ENCODE measurements at regions not wholly inside any gene's neighbourhood (a gene's known extent, or its start where the extent isn't known, plus 50 kb on each side); places are given as distances from the start of the nearest gene placed in this dataset.

GRCh38 chr14:97380539-97380941 lies 583.4 kb downstream of the VRK1 start:
- POLR2A ChIA-PET: no interaction called here
- Histone ChIP-seq H3K79me2 (ENCODE audit: insufficient read depth, low read length) (no peaks in the 10 kb centered on the region), H3K9ac (ENCODE audit: insufficient read depth, low read depth, low read length) (no peak overlapping the region), H3K36me3 (replicated peaks in 1 of 2; ENCODE audit: control insufficient read depth in 1 of 2, insufficient read depth in 2 of 2, low read length in 2 of 2) (no peaks in the 10 kb centered on the region), H3K4me3 (replicated peaks in 1 of 3; ENCODE audit: insufficient read depth in 1 of 3, low read depth in 2 of 3, low read length in 3 of 3) (no peak overlapping the region), H3K27me3 (ENCODE audit: control insufficient read depth in 1 of 2, insufficient read depth in 2 of 2, low read length in 2 of 2) (no peaks in the 10 kb centered on the region), H3K4me2 (ENCODE audit: low read depth, low read length) (no peak overlapping the region), H2AFZ (ENCODE audit: low read length) (no peak overlapping the region), H3K4me1 (ENCODE audit: insufficient read depth, low read length) (no peaks in the 10 kb centered on the region), H3K9me3 (ENCODE audit: low read length) (peaks cover 18% of the 10 kb centered on the region; the same call in 1 of the 2 replicates), H4K20me1 (ENCODE audit: insufficient read depth, low read length) (no peaks in the 10 kb centered on the region), H3K27ac (ENCODE audit: extremely low read length, insufficient read depth, low read length) (no peak overlapping the region)
- in situ Hi-C loops (cut with HindIII; ENCODE audit: extremely low pct_ligation_motif_present, low pct_unique_long_range_greater_than_20kb): no loop called here
- FAIRE-seq (no peak), ATAC-seq (no peak), DNase-seq (ENCODE audit: low spot score) (no peak)
- 45% methylated on average over 7 of the region's 7 CpGs for WGBS (ENCODE audit: low lambda C conversion rate)
- no peak for TF ChIP-seq SIX4 (CRISPR knock-in tag; IDR thresholded peaks at IDR 0.05)
- CTCF ChIA-PET (ENCODE audit: low intra/inter-chr PET ratio, low total read pairs): no interaction called here
- no TSS peak for BruUV-seq (replicated peaks)
- intact Hi-C loops (cut with micrococcal nuclease; ENCODE audit: unreplicated experiment): no loop called here

GRCh38 chr14:97381309-97381708 lies 584.1 kb downstream of the VRK1 start:
- ATAC-seq (no peak), DNase-seq (ENCODE audit: low spot score) (no peak), FAIRE-seq (no peak)
- Histone ChIP-seq H3K4me2 (ENCODE audit: low read depth, low read length) (no peak overlapping the region), H3K9me3 (ENCODE audit: low read length) (peaks cover 18% of the 10 kb centered on the region; the same call in 1 of the 2 replicates), H2AFZ (ENCODE audit: low read length) (no peak overlapping the region), H3K9ac (ENCODE audit: insufficient read depth, low read depth, low read length) (no peak overlapping the region), H3K27ac (ENCODE audit: extremely low read length, insufficient read depth, low read length) (no peak overlapping the region), H4K20me1 (ENCODE audit: insufficient read depth, low read length) (no peaks in the 10 kb centered on the region), H3K4me3 (replicated peaks in 1 of 3; ENCODE audit: insufficient read depth in 1 of 3, low read depth in 2 of 3, low read length in 3 of 3) (no peak overlapping the region), H3K27me3 (ENCODE audit: control insufficient read depth in 1 of 2, insufficient read depth in 2 of 2, low read length in 2 of 2) (no peaks in the 10 kb centered on the region), H3K36me3 (replicated peaks in 1 of 2; ENCODE audit: control insufficient read depth in 1 of 2, insufficient read depth in 2 of 2, low read length in 2 of 2) (no peaks in the 10 kb centered on the region), H3K4me1 (ENCODE audit: insufficient read depth, low read length) (no peaks in the 10 kb centered on the region), H3K79me2 (ENCODE audit: insufficient read depth, low read length) (no peaks in the 10 kb centered on the region)
- intact Hi-C loops (cut with micrococcal nuclease; ENCODE audit: unreplicated experiment): no loop called here
- in situ Hi-C loops (cut with HindIII; ENCODE audit: extremely low pct_ligation_motif_present, low pct_unique_long_range_greater_than_20kb): no loop called here
- CTCF ChIA-PET (ENCODE audit: low intra/inter-chr PET ratio, low total read pairs): no interaction called here
- WGBS (ENCODE audit: low lambda C conversion rate): no CpG with 5 or more reads among the region's 1 CpG
- POLR2A ChIA-PET: no interaction called here
- BruUV-seq (replicated peaks): no TSS peak
- TF ChIP-seq ZNF761 (CRISPR knock-in tag; conservative IDR thresholded peaks at IDR 0.05) (no peak), RBFOX2 (IDR thresholded peaks at IDR 0.05; ENCODE audit: low read depth, low read length) (no peak), ARID3A (IDR thresholded peaks at IDR 0.05; ENCODE audit: low read depth, low read length) (no peak), CHD2 (IDR thresholded peaks at IDR 0.05; ENCODE audit: low read depth, low read length) (no peak), ZNF607 (CRISPR knock-in tag; IDR thresholded peaks at IDR 0.05; ENCODE audit: borderline replicate concordance) (no peak), ZNF17 (CRISPR knock-in tag; IDR thresholded peaks at IDR 0.05) (no peak), ARHGAP35 (CRISPR knock-in tag; IDR thresholded peaks at IDR 0.05; ENCODE audit: borderline replicate concordance) (no peak), PRDM4 (CRISPR knock-in tag; IDR thresholded peaks at IDR 0.05; ENCODE audit: borderline replicate concordance) (no peak), CC2D1A (CRISPR knock-in tag; IDR thresholded peaks at IDR 0.05) (no peak), AGO1 (IDR thresholded peaks at IDR 0.05; ENCODE audit: low read depth, low read length, poor library complexity, severe bottlenecking) (no peak), NFATC3 (CRISPR knock-in tag; IDR thresholded peaks at IDR 0.05) (no peak), ZNF251 (CRISPR knock-in tag; IDR thresholded peaks at IDR 0.05) (no peak), ZNF101 (CRISPR knock-in tag; IDR thresholded peaks at IDR 0.05; ENCODE audit: borderline replicate concordance, low read depth) (no peak), PHF21A (CRISPR knock-in tag; IDR thresholded peaks at IDR 0.05) (no peak)

Measured in HepG2 (cell line).